K562 (cell line): ENCODE measurements at regions not wholly inside any gene's neighbourhood (a gene's known extent, or its start where the extent isn't known, plus 50 kb on each side); places are given as distances from the start of the nearest gene placed in this dataset.

Source experiments
- ATAC-seq: fragments of 200-7000 bp; cut with Tn5 transposase; 3 replicates; pipeline ENCODE4 v1.9.1; 2020; ENCODE audit warnings: moderate library complexity
- BruUV-seq: library from RNA; stranded (reverse); fragments of 400-500 nt; replicated peaks from 2 replicates; lab custom pipeline; 2021; lab: Mats Ljungman, UMichigan
- CTCF ChIA-PET: fragments of 300-600 bp; formaldehyde crosslinking; extraction: SDS; loops from one replicate; lab custom pipeline; 2021; ENCODE audit warnings: low intra/inter-chr PET ratio; lab: Yijun Ruan, JAX
- POLR2A ChIA-PET: fragments of 300-600, 350-650 bp; sonication (Branson Sonifier 250); formaldehyde crosslinking; extraction: SDS; loops from one replicate; lab custom pipeline; 2021; ENCODE audit warnings: antibody characterized with exemption, inconsistent platforms; lab: Yijun Ruan, JAX
- DNase-seq, 4 experiments: peaks; one replicate each; pipeline versions ENCODE4 v3.0.0 to v3.0.0-alpha.2; 2011 to 2018; ENCODE audit warnings: low spot score in 3 of 4, mixed read lengths in 3 of 4; ENCODE audit errors: extremely low read depth in 1 of 4
- FAIRE-seq: peaks from 2 replicates; lab custom pipeline; 2011; peaks lifted over from hg19 to GRCh38; lab: Jason Lieb, UNC
- H2AFZ ChIP-seq: 2 replicates; pipeline ENCODE4 v1.6.0; 2011; ENCODE audit warnings: low read depth, low read length, control low read depth, inconsistent platforms
- H3K27ac ChIP-seq: fragments of 200-600 bp; 3 replicates; pipeline ENCODE4 v1.8.0; 2011; ENCODE audit warnings: low read depth, mild to moderate bottlenecking, control low read depth, inconsistent platforms, low read length, moderate library complexity, mixed read lengths; ENCODE audit errors: extremely low read depth
- H3K27me3 ChIP-seq, 2 experiments: fragments of 300-600 bp in 1 of 2; 2 replicates in 1 of 2; 3 replicates in 1 of 2; pipeline versions ENCODE4 v1.6.0 to v1.8.0; 2011; ENCODE audit warnings: inconsistent platforms in 2 of 2, low read length in 2 of 2, mild to moderate bottlenecking in 1 of 2, mixed read lengths in 1 of 2, moderate library complexity in 1 of 2; ENCODE audit not compliant: control insufficient read depth in 2 of 2, insufficient read depth in 2 of 2
- H3K36me3 ChIP-seq: fragments of 300-600 bp; 3 replicates; pipeline ENCODE4 v1.8.0; 2011; ENCODE audit warnings: mild to moderate bottlenecking, low read length, inconsistent platforms; ENCODE audit not compliant: control insufficient read depth, insufficient read depth
- H3K4me1 ChIP-seq, 2 experiments: fragments of 200-600 bp in 1 of 2; replicated peaks in 1 of 2; 2 replicates in 1 of 2; 3 replicates in 1 of 2; pipeline versions ENCODE4 v1.5.1 to v1.8.0; 2011; ENCODE audit warnings: inconsistent platforms in 2 of 2, low read length in 2 of 2, mild to moderate bottlenecking in 1 of 2, mixed read lengths in 1 of 2, moderate library complexity in 1 of 2; ENCODE audit not compliant: control insufficient read depth in 2 of 2, insufficient read depth in 2 of 2
- H3K4me2 ChIP-seq: 2 replicates; pipeline ENCODE4 v1.6.1; 2011; ENCODE audit warnings: low read length, control low read depth, inconsistent platforms, mixed read lengths; ENCODE audit not compliant: insufficient read depth
- H3K4me3 ChIP-seq: fragments of 200-600 bp; sonication (generic), shearing (Covaris generic); 2 replicates; pipeline ENCODE4 v1.5.1; 2016; ENCODE audit warnings: control low read depth, inconsistent platforms
- H3K79me2 ChIP-seq: fragments of 200-600 bp; 3 replicates; pipeline ENCODE4 v1.8.0; 2011; ENCODE audit warnings: low read length, inconsistent platforms; ENCODE audit not compliant: control insufficient read depth, insufficient read depth
- H3K9ac ChIP-seq, 2 experiments: 2 replicates each; pipeline versions ENCODE4 v1.6.0 to v1.6.1; 2011; ENCODE audit warnings: low read depth in 2 of 2, low read length in 2 of 2, control low read depth in 1 of 2, inconsistent platforms in 1 of 2, mild to moderate bottlenecking in 1 of 2, mixed read lengths in 1 of 2; ENCODE audit not compliant: insufficient read depth in 1 of 2
- H3K9me1 ChIP-seq: one replicate; pipeline ENCODE4 v1.6.0; 2011; ENCODE audit warnings: inconsistent platforms, mild to moderate bottlenecking, low read length, moderate library complexity; ENCODE audit not compliant: control insufficient read depth, insufficient read depth
- H3K9me3 ChIP-seq: replicated peaks from 2 replicates; pipeline ENCODE4 v1.5.1; 2011; ENCODE audit warnings: low read depth, low read length, inconsistent platforms; ENCODE audit not compliant: control insufficient read depth, insufficient read depth
- H4K20me1 ChIP-seq: replicated peaks from 2 replicates; pipeline ENCODE4 v1.6.1; 2011; ENCODE audit warnings: low read length, inconsistent platforms, mixed read lengths; ENCODE audit not compliant: control insufficient read depth, insufficient read depth
- POLR3A ChIP-seq: IDR thresholded peaks from 2 replicates; pipeline ENCODE4 v1.6.1; 2011; ENCODE audit warnings: borderline replicate concordance, mild to moderate bottlenecking, moderate library complexity; ENCODE audit not compliant: insufficient read length, insufficient read depth; ENCODE audit errors: extremely low read depth
- TRIM28 ChIP-seq: fragments of 450-650 bp; IDR thresholded peaks from 2 replicates; pipeline ENCODE4 v1.6.1; 2017
- WGBS: fragments of 100-300 bp; shearing (Covaris generic); methylation state at CpG from one replicate; pipeline ENCODE4 v1.1.6; 2016; ENCODE audit warnings: low coverage, mixed read lengths; ENCODE audit not compliant: insufficient coverage; ENCODE audit errors: missing lambda C conversion rate; 5-methylcytosine and 5-hydroxymethylcytosine counted together
- in situ Hi-C: fragments of 300-500 bp; cut with MboI; formaldehyde crosslinking; loops from 4 replicates; pipeline ENCODE4 v1.15.0; 2018; ENCODE audit warnings: inconsistent platforms, mixed read lengths
- intact Hi-C: fragments of 100-400 bp; cut with micrococcal nuclease; formaldehyde crosslinking; loops from 2 replicates; pipeline ENCODE4 v1.14.2; 2022
- TF ChIP-seq, protein P1 (sequence below): fragments of 150-350 bp; conservative IDR thresholded peaks from 2 replicates; pipeline ENCODE4 v1.6.1; 2014; ENCODE audit warnings: low read length
- TF ChIP-seq, protein P2 (sequence below): fragments of 450-650 bp; IDR thresholded peaks from 2 replicates; pipeline ENCODE4 v1.6.1; 2018; ENCODE audit not compliant: partially characterized antibody
- TF ChIP-seq, protein P3 (sequence below): fragments of 450-650 bp; formaldehyde crosslinking; IDR thresholded peaks from 2 replicates; pipeline ENCODE4 v1.4.0; 2022; ENCODE audit warnings: missing genetic modification characterization
- TF ChIP-seq, protein P4 (sequence below), 2 experiments: IDR thresholded peaks; 2 replicates each; pipeline ENCODE4 v1.6.1; 2011; ENCODE audit warnings: borderline replicate concordance in 1 of 2, control low read depth in 1 of 2, low read depth in 1 of 2, low read length in 1 of 2, mild to moderate bottlenecking in 1 of 2, mixed read lengths in 1 of 2, moderate library complexity in 1 of 2; ENCODE audit not compliant: insufficient read depth in 1 of 2, insufficient read length in 1 of 2, poor library complexity in 1 of 2, severe bottlenecking in 1 of 2; ENCODE audit errors: extremely low read depth in 1 of 2

DNA sequence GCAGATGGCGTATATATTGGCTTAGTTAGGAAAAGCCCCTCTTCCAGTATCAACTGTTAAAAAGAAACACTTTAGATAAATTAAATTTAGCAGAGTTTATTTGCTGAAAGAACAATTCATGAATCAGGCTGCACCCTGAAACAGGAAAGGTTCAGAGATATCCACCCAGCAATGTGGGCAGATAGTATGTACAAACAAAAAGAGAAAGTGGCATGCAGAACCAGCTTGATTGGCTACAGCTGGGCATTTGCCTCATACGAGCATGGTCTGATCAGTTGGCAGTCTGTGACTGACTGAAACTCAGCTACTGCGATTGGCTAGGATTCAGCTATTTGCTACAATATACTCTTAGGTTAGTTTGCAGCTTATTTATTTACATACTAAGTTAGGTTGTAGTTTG lies 98.2 kb downstream of the ZC3H11B start (continued):
- no peak for TF ChIP-seq POLR3A

DNA sequence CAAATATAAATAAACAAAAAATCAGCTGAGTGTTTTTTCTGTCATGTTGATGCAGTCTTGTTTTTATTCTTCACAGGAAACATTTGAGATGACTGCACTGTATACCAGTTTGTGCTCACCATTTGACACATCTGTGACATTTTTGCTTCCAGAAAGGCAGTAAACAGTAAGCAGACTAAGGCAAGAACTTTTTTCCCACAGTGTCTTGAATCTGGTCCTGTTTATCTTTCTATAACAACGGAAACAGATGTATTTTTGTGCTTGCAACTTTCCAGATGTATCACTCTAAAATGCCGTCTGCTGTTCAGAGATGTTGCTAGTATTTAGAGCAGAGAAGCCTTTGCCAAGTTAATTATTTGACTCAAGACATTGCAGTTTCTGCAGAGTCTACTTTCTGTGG lies 105.5 kb downstream of the ZC3H11B start:
- Histone ChIP-seq H3K9me1 (no peaks in the 10 kb centered on the region), H3K27ac (no peak overlapping the region), H3K36me3 (no peaks in the 10 kb centered on the region), H3K4me1 (no peaks in the 10 kb centered on the region), H3K27me3 (no peaks in the 10 kb centered on the region), H4K20me1 (no peaks in the 10 kb centered on the region), H3K9me3 (no peaks in the 10 kb centered on the region), H3K4me3 (no peak overlapping the region), H2AFZ (no peak overlapping the region), H3K79me2 (no peaks in the 10 kb centered on the region), H3K4me2 (no peak overlapping the region), H3K9ac (no peak overlapping the region)
- DNase-seq (no peak), FAIRE-seq (no peak), ATAC-seq (no peak)
- intact Hi-C loops, result no loop called here
- 2% methylated on average over 2 of the region's 2 CpGs for WGBS
- in situ Hi-C loops, result no loop called here
- ChIA-PET POLR2A (interaction anchor here (0.7 kb wide), 2 partner anchors 11 to 229 kb away, joined by 3 to 5 read pairs; no protein-coding TSS in a partner anchor), CTCF (no interaction called here)
- BruUV-seq, result no TSS peak
- TF ChIP-seq, protein P1, sequence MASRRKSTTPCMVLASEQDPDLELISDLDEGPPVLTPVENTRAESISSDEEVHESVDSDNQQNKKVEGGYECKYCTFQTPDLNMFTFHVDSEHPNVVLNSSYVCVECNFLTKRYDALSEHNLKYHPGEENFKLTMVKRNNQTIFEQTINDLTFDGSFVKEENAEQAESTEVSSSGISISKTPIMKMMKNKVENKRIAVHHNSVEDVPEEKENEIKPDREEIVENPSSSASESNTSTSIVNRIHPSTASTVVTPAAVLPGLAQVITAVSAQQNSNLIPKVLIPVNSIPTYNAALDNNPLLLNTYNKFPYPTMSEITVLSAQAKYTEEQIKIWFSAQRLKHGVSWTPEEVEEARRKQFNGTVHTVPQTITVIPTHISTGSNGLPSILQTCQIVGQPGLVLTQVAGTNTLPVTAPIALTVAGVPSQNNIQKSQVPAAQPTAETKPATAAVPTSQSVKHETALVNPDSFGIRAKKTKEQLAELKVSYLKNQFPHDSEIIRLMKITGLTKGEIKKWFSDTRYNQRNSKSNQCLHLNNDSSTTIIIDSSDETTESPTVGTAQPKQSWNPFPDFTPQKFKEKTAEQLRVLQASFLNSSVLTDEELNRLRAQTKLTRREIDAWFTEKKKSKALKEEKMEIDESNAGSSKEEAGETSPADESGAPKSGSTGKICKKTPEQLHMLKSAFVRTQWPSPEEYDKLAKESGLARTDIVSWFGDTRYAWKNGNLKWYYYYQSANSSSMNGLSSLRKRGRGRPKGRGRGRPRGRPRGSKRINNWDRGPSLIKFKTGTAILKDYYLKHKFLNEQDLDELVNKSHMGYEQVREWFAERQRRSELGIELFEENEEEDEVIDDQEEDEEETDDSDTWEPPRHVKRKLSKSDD, result no peak
- TF ChIP-seq, protein P2, sequence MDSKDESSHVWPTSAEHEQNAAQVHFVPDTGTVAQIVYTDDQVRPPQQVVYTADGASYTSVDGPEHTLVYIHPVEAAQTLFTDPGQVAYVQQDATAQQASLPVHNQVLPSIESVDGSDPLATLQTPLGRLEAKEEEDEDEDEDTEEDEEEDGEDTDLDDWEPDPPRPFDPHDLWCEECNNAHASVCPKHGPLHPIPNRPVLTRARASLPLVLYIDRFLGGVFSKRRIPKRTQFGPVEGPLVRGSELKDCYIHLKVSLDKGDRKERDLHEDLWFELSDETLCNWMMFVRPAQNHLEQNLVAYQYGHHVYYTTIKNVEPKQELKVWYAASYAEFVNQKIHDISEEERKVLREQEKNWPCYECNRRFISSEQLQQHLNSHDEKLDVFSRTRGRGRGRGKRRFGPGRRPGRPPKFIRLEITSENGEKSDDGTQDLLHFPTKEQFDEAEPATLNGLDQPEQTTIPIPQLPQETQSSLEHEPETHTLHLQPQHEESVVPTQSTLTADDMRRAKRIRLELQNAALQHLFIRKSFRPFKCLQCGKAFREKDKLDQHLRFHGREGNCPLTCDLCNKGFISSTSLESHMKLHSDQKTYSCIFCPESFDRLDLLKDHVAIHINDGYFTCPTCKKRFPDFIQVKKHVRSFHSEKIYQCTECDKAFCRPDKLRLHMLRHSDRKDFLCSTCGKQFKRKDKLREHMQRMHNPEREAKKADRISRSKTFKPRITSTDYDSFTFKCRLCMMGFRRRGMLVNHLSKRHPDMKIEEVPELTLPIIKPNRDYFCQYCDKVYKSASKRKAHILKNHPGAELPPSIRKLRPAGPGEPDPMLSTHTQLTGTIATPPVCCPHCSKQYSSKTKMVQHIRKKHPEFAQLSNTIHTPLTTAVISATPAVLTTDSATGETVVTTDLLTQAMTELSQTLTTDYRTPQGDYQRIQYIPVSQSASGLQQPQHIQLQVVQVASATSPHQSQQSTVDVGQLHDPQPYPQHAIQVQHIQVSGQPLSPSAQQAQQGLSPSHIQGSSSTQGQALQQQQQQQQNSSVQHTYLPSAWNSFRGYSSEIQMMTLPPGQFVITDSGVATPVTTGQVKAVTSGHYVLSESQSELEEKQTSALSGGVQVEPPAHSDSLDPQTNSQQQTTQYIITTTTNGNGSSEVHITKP, result no peak
- TF ChIP-seq, protein P3, sequence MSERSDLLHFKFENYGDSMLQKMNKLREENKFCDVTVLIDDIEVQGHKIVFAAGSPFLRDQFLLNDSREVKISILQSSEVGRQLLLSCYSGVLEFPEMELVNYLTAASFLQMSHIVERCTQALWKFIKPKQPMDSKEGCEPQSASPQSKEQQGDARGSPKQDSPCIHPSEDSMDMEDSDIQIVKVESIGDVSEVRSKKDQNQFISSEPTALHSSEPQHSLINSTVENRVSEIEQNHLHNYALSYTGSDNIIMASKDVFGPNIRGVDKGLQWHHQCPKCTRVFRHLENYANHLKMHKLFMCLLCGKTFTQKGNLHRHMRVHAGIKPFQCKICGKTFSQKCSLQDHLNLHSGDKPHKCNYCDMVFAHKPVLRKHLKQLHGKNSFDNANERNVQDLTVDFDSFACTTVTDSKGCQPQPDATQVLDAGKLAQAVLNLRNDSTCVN (CRISPR knock-in tag), result no peak
- TF ChIP-seq, protein P4, sequence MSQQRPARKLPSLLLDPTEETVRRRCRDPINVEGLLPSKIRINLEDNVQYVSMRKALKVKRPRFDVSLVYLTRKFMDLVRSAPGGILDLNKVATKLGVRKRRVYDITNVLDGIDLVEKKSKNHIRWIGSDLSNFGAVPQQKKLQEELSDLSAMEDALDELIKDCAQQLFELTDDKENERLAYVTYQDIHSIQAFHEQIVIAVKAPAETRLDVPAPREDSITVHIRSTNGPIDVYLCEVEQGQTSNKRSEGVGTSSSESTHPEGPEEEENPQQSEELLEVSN (IDR thresholded peaks at IDR 0.05; ENCODE audit: borderline replicate concordance in 1 of 2, extremely low read depth in 1 of 2, insufficient read depth in 1 of 2, insufficient read length in 1 of 2, low read depth in 1 of 2, low read length in 1 of 2, poor library complexity in 1 of 2, severe bottlenecking in 1 of 2), result no peak
- no peak for TF ChIP-seq TRIM28
